NCI-H2227 (cell line): ENCODE measurements at regions not wholly inside any gene's neighbourhood (a gene's known extent, or its start where the extent isn't known, plus 50 kb on each side); places are given as distances from the start of the nearest gene placed in this dataset.

Source experiments
- DNase-seq: peaks from one replicate; lab custom pipeline; 2025; ENCODE audit not compliant: unreplicated experiment; lab: John Stamatoyannopoulos, UW

- no peak for DNase-seq
Measured at GRCh38 chr13:64277097-64277496, 2861.4 kb upstream of the PCDH20 start.

GRCh38 chr13:64276232-64276631 is 2860.6 kb upstream of the PCDH20 start:
- no peak for DNase-seq

GRCh38 chr13:64274481-64275217 is 2859.0 kb upstream of the PCDH20 start:
- no peak for DNase-seq

GRCh38 chr13:64273780-64274179 is 2858.1 kb upstream of the PCDH20 start:
- no peak for DNase-seq

GRCh38 chr13:64272681-64273080 is 2857.0 kb upstream of the PCDH20 start:
- no peak for DNase-seq

- no peak for DNase-seq
Measured at GRCh38 chr13:64266024-64266423, 2850.4 kb upstream of the PCDH20 start.

- DNase-seq: no peak
Measured at GRCh38 chr13:64263285-64263684, 2847.6 kb upstream of the PCDH20 start.

- no peak for DNase-seq
Measured at GRCh38 chr13:64256751-64257150, 2841.1 kb upstream of the PCDH20 start.

GRCh38 chr13:64255988-64256387 is 2840.3 kb upstream of the PCDH20 start:
- DNase-seq: no peak

GRCh38 chr13:64248371-64249065 is 2832.9 kb upstream of the PCDH20 start:
- DNase-seq: no peak

- DNase-seq: no peak
Measured at GRCh38 chr13:64239372-64239771, 2823.7 kb upstream of the PCDH20 start.

GRCh38 chr13:64234255-64234654 is 2818.6 kb upstream of the PCDH20 start:
- DNase-seq: no peak

- no peak for DNase-seq
Measured at GRCh38 chr13:64223016-64223415, 2807.4 kb upstream of the PCDH20 start.

GRCh38 chr13:64206430-64207225 is 2791.0 kb upstream of the PCDH20 start:
- no peak for DNase-seq

GRCh38 chr13:64202517-64202916 is 2786.9 kb upstream of the PCDH20 start:
- DNase-seq: no peak

- no peak for DNase-seq
Measured at GRCh38 chr13:64197232-64197631, 2781.6 kb upstream of the PCDH20 start.

GRCh38 chr13:64186503-64187250 is 2771.0 kb upstream of the PCDH20 start:
- DNase-seq: no peak

GRCh38 chr13:64186071-64186470 is 2770.4 kb upstream of the PCDH20 start:
- DNase-seq: no peak

GRCh38 chr13:64180756-64181155 is 2765.1 kb upstream of the PCDH20 start:
- no peak for DNase-seq

- no peak for DNase-seq
Measured at GRCh38 chr13:64165826-64166225, 2750.2 kb upstream of the PCDH20 start.

- DNase-seq: no peak
Measured at GRCh38 chr13:64164435-64164834, 2748.8 kb upstream of the PCDH20 start.
